GM19043 (cell line): ENCODE measurements at regions not wholly inside any gene's neighbourhood (a gene's known extent, or its start where the extent isn't known, plus 50 kb on each side); places are given as distances from the start of the nearest gene placed in this dataset.
"Not testable (repeated sequence)": the region's sequence is repeated elsewhere in the genome, so short reads cannot be mapped to it uniquely, and the experiment has no call there.

Experiments used
- ATAC-seq: cut with Tn5 transposase; IDR thresholded peaks from one replicate; pipeline ENCODE4 v1.9.1; 2021; ENCODE audit warnings: low read depth; ENCODE audit not compliant: unreplicated experiment

DNA sequence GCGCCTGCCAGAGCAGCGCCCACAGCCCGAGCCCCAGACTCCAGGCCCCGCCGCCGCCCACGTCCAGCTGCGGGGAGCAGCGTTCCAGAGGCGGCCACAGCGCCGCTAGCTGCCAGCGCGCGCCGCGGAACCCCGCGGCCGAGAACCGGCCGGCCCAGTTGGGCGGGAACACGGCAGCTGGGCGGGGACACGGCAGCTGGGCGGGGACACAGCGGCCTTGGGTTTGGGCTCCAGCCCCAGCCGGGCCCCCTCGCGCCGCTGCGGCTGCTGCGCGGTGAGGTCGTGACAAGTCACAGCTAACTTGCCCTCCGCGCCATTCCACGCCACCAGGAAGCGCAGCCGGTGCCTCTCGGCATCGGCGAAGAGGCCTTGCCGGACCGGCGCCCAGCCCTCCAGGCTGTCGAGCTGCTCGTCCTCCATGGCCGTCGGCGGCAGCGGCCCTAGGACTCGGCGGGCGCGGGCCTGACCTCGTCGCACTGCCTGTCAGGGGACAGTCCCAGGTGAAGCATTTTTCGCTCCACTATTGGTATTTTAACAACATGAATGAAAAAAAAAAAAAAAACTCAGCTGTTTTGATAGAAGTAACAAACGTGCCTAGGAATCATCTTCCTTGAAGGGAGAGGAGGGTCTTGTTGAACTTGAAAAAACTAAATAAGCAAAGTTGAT is 56.6 kb upstream of the GOLGA8N start:
- ATAC-seq = peak; percentile 72

DNA sequence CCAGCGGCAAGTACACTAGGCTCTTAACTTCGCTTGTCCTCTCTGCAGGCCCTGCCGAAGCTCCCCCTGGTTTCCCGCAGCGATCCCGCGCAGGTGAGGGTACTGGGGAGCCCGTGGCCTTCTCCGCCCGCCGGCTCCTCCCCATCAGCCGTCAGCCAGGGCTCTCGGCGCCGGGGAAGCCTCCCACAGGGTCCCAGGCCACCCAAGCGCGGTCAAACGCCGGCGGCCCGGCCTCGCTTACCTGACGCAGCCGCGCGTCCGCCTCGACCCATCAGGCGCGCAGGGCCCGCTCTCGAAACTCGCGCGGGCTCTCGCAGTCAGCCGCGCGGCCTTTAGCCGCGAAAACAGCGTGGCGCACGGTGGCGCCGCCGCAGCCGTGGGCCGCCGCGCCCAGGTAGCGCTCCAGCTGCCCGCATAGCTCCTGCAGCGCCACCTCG is 57.2 kb upstream of the GOLGA8N start:
- ATAC-seq = peak; percentile 38

- ATAC-seq = not testable (repeated sequence)
Measured at GRCh38 chr15:32535150-32535898, 57.9 kb upstream of the GOLGA8N start.

GRCh38 chr15:32522900-32523299 is 67.5 kb upstream of the GOLGA8O start:
- not testable (repeated sequence) for ATAC-seq

- not testable (repeated sequence) for ATAC-seq
Measured at GRCh38 chr15:32522421-32522820, 67.0 kb upstream of the GOLGA8O start.

DNA sequence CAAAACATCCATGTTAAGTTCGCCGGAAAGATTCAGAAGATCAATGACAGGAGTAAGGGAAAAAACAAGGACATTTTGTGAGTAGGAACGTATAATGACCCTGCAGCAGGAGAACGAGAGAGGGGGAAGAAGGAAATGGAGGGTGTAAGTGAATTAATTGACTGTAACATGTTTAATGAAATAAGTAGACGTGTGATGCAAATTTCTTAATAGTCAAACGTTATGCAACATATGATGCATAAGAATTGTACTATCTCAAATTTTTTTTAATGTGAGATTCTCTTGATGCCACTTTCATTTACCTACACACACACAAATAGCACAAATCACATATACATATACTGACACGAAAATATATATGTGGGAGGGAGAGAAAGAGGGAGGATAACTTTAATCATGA is 63.5 kb upstream of the GOLGA8O start:
- ATAC-seq = not testable (repeated sequence)

DNA sequence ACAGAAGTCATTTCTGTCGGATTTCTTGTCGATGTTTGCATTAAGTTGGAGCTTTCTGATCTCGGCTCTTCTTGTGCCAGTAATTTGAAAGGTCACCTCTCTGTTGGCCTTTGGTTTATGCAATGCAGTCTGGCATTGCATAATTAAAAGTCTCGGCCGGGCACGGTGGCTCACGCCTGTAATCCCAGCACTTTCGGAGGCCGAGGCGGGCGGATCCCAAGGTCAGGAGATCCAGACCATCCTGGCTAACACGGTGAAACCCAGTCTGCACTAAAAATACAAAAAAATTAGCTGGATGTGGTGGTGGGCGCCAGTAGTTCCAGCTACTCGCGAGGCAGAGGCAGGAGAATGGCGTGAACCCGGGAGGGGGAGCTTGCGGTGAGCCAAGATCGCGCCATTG is 62.6 kb upstream of the GOLGA8O start:
- ATAC-seq = not testable (repeated sequence)

GRCh38 chr15:32516954-32517353 is 61.5 kb upstream of the GOLGA8O start:
- ATAC-seq = not testable (repeated sequence)

- not testable (repeated sequence) for ATAC-seq
Measured at GRCh38 chr15:32513378-32513777, 57.9 kb upstream of the GOLGA8O start.

GRCh38 chr15:32510027-32510426 is 54.6 kb upstream of the GOLGA8O start:
- not testable (repeated sequence) for ATAC-seq

DNA sequence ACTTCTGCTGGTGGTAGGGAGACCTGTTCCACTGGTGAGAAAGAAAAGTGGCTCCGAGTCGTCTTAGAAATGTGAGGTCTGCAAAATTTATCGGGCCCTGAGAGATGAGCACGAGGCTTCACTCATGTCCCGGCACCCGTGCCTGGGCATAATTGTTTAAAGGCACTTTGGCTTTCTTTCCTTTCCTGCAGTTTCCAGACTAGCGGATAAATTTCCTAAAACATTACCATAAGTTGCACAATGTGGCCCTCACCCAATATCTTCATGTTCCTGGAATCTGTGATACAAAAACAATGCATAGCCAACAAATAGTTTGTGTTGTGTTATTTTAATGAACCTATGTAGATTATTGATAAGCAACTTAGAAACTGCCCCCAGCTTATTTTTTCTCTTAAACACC is 52.6 kb upstream of the GOLGA8O start:
- not testable (repeated sequence) for ATAC-seq

DNA sequence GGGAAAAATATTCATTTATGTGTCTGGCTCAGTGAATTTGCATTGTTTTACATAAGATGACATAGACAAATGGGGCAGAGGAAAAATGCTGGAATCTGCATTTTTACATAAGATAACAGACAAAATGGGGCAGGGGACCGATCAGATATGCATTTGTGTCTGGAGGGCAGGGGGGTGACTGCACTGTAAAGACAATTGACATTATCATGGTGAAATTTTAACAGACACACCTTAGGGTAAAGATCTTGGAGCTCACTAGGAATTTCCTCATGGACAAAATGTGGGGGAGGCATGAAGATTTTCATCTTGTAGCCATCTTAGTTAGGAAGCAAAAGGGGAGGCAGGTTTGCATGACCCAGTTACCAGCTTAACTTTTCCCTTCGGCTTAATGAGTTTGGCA is 51.4 kb upstream of the GOLGA8O start:
- ATAC-seq = not testable (repeated sequence)

DNA sequence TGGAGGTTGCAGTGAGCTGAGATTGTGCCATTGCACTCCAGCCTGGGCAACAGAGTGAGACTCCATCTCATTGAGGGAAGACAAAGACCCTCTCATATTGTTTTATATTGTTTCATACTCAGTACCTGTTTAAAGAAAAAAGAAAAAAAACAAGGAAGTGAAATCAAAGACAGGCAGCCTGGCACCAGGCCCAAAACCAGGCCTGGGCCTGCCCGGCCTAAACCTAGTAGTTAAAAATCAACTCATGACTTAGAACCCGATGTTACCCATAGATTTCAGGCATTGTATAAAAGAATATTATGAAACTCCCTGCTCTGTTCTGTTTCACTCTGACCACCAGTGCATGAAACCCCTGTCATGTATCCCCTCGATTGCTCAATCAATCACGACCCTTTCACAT is 50.2 kb upstream of the GOLGA8O start:
- not testable (repeated sequence) for ATAC-seq
